Esophagus muscularis mucosa (tissue), 4 donors: ENCODE measurements at regions not wholly inside any gene's neighbourhood (a gene's known extent, or its start where the extent isn't known, plus 50 kb on each side); places are given as distances from the start of the nearest gene placed in this dataset.

ENCODE experiments used
- DNase-seq: peaks from one replicate; pipeline ENCODE4 v3.0.0-alpha.2; 2017; ENCODE audit errors: extremely low spot score
- H3K27ac ChIP-seq, 4 donors: fragments of 200-600 bp; sonication (generic); replicated peaks in 1 of 4; 1 replicate in 3 of 4; 2 replicates in 1 of 4; pipeline ENCODE4 v1.5.1; 2016 to 2019; ENCODE audit warnings: mild to moderate bottlenecking in 1 of 4
- H3K27me3 ChIP-seq, 4 donors: fragments of 200-600 bp; sonication (generic); one replicate each; pipeline versions ENCODE4 v1.5.1 to v1.6.0; 2016 to 2019
- H3K36me3 ChIP-seq, 4 donors: fragments of 200-600 bp; sonication (generic); one replicate each; pipeline ENCODE4 v1.5.1; 2016 to 2019
- H3K4me1 ChIP-seq, 4 donors: fragments of 200-600 bp; sonication (generic); one replicate each; pipeline ENCODE4 v1.5.1; 2016 to 2019
- H3K4me3 ChIP-seq, 4 donors: fragments of 200-600 bp; sonication (generic); 1 replicate in 2 of 4; 2 replicates in 2 of 4; pipeline ENCODE4 v1.5.1; 2016 to 2019; ENCODE audit warnings: mild to moderate bottlenecking in 4 of 4, moderate library complexity in 1 of 4
- H3K9me3 ChIP-seq, 4 donors: fragments of 200-600 bp; sonication (generic); 1 replicate in 3 of 4; 2 replicates in 1 of 4; pipeline ENCODE4 v1.5.1; 2016 to 2019
- EP300 ChIP-seq: sonication (generic); formaldehyde crosslinking; IDR thresholded peaks from one replicate; pipeline ENCODE4 v1.6.1; 2017; ENCODE audit warnings: antibody characterized with exemption
- POLR2A ChIP-seq: fragments of 450-650 bp; IDR thresholded peaks from one replicate; pipeline ENCODE4 v1.6.1; 2017; ENCODE audit warnings: antibody characterized with exemption, moderate library complexity, mild to moderate bottlenecking, low read depth
- POLR2AphosphoS5 ChIP-seq, 2 donors: sonication (generic); formaldehyde crosslinking; IDR thresholded peaks; one replicate each; pipeline ENCODE4 v1.6.1; 2017; ENCODE audit warnings: antibody characterized with exemption in 2 of 2
- WGBS: methylation state at CpG from one replicate; pipeline ENCODE4 v1.1.5; 2018; 5-methylcytosine and 5-hydroxymethylcytosine counted together
- intact Hi-C: fragments of 100-400 bp; cut with DNase I; formaldehyde crosslinking; loops from one replicate; pipeline ENCODE4 v1.15.1; 2023
- TF ChIP-seq, protein P1 (sequence below), 3 experiments: fragments of 200-600 bp in 2 of 3; fragments of 450-650 bp in 1 of 3; sonication (generic) in 2 of 3; IDR thresholded peaks; one replicate each; pipeline ENCODE4 v1.5.1; 2017 to 2019; ENCODE audit warnings: antibody characterized with exemption in 3 of 3, mild to moderate bottlenecking in 2 of 3, moderate library complexity in 1 of 3

DNA sequence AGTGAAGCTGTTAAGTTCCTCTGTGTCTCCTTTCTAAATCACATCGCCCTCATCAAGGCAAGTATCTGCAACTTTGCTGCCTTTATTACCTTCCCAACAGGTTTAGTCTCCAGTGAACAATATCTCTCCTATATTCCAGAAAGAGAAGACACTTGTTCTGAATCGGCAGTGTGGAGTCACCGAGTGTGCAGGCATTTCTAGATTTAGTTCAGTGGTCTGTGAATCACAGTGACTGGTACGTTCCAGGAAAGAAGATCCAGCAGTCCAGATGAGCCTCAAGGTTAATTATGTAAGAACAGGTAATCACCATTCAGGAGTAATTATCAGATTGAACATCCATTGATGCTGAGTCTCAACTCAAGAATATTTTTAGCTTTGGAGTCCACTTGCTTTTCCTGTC is 497.0 kb downstream of the FOXO1 start:
- WGBS: 87% methylated on average over 4 of the region's 4 CpGs
- Histone ChIP-seq H3K36me3 (no peaks in the 10 kb centered on the region), H3K9me3 (no peaks in the 10 kb centered on the region), H3K4me3 (no peak overlapping the region), H3K27ac (no peak overlapping the region), H3K27me3 (peaks cover 0 to 6% (median 0%) of the 10 kb centered on the region in 4 donors), H3K4me1 (peaks cover 2 to 16% (median 7%) of the 10 kb centered on the region in 4 donors)
- intact Hi-C loops: no loop called here
- TF ChIP-seq POLR2AphosphoS5 (IDR thresholded peaks at IDR 0.05): no peak
- no peak for TF ChIP-seq EP300
- TF ChIP-seq, protein P1, sequence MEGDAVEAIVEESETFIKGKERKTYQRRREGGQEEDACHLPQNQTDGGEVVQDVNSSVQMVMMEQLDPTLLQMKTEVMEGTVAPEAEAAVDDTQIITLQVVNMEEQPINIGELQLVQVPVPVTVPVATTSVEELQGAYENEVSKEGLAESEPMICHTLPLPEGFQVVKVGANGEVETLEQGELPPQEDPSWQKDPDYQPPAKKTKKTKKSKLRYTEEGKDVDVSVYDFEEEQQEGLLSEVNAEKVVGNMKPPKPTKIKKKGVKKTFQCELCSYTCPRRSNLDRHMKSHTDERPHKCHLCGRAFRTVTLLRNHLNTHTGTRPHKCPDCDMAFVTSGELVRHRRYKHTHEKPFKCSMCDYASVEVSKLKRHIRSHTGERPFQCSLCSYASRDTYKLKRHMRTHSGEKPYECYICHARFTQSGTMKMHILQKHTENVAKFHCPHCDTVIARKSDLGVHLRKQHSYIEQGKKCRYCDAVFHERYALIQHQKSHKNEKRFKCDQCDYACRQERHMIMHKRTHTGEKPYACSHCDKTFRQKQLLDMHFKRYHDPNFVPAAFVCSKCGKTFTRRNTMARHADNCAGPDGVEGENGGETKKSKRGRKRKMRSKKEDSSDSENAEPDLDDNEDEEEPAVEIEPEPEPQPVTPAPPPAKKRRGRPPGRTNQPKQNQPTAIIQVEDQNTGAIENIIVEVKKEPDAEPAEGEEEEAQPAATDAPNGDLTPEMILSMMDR (IDR thresholded peaks at IDR 0.05): no peak
- TF ChIP-seq POLR2A: no peak
- no peak for DNase-seq

DNA sequence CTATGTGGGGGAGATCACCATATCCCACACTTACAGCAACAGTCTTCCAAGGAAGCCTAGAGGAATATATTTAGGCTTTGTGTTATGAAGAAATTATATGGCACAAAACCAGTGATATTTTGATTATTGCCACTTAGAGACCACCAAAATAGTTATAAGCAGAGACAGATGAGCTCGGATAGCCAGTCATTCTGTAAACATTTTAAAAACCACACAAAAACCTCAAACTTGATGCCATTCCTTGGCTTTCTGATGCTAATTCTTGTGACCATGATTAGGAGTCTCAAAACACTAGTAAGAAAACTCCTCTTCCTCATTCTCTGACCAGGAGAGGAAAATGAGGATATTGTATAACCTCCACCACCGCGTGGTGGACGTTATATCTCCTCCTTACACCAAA is 496.4 kb downstream of the FOXO1 start:
- no peaks in the 10 kb centered on the region for H3K36me3 ChIP-seq
- WGBS: 91% methylated on average over 4 of the region's 4 CpGs
- no peak overlapping the region for H3K4me3 ChIP-seq
- no peak overlapping the region for H3K27ac ChIP-seq
- intact Hi-C loops: no loop called here
- H3K27me3 ChIP-seq: peaks cover 0 to 6% (median 0%) of the 10 kb centered on the region in 4 donors
- H3K4me1 ChIP-seq: peaks cover 6 to 22% (median 10%) of the 10 kb centered on the region in 4 donors
- no peaks in the 10 kb centered on the region for H3K9me3 ChIP-seq
- DNase-seq: no peak
- TF ChIP-seq, protein P1 (IDR thresholded peaks at IDR 0.05): no peak
- TF ChIP-seq POLR2A (no peak), EP300 (no peak), POLR2AphosphoS5 (IDR thresholded peaks at IDR 0.05) (no peak)

DNA sequence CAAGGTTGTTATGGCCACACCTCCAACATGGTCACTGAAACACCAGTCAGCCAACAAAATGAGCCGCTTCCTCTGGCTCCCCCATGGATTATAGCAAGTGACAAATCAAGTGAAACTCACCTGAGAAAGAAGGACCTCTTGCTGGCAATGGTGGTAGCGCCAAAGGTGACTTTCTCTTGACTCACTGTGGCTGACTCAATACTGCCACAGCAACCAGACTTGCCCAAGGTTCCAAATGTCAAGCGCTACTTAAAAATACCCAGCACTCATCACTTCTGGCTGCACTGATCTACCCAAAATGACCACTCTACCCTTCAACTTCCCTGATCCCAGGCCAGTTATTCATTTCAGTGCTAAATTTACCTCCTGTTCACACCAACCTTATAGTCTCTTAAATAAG is 495.5 kb downstream of the FOXO1 start:
- H3K4me1 ChIP-seq: peaks cover 6 to 31% (median 16%) of the 10 kb centered on the region in 4 donors
- no peak for TF ChIP-seq EP300
- TF ChIP-seq, protein P1 (IDR thresholded peaks at IDR 0.05): no peak
- no peak for TF ChIP-seq POLR2A
- TF ChIP-seq POLR2AphosphoS5 (IDR thresholded peaks at IDR 0.05): no peak
- DNase-seq: no peak
- intact Hi-C loops: no loop called here
- H3K4me3 ChIP-seq: no peak overlapping the region
- no peaks in the 10 kb centered on the region for H3K9me3 ChIP-seq
- H3K27ac ChIP-seq: no peak overlapping the region
- WGBS: 89% methylated on average over 3 of the region's 3 CpGs
- peaks cover 0 to 6% (median 0%) of the 10 kb centered on the region in 4 donors for H3K27me3 ChIP-seq
- H3K36me3 ChIP-seq: no peaks in the 10 kb centered on the region

DNA sequence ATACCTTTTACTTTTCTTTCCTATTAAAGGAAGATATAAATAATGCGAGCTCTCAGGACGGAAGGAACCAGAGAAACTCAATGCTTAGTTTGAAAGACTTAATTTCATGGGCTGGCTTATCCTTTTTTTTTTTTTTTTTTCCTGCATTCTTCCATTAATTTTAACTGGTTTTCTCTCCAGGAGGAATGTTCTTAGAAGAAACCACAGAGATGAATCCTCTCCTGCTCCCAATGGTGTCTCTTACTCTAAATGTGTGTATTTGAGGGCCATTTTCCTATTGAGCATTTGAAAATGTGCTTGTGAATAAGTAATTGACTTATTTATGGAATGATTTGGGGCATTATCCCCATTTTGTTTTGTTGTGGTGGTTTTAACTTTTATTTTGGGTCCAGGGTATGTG is 494.9 kb downstream of the FOXO1 start:
- TF ChIP-seq POLR2A (no peak), EP300 (no peak), POLR2AphosphoS5 (IDR thresholded peaks at IDR 0.05) (no peak)
- TF ChIP-seq, protein P1 (IDR thresholded peaks at IDR 0.05): no peak

DNA sequence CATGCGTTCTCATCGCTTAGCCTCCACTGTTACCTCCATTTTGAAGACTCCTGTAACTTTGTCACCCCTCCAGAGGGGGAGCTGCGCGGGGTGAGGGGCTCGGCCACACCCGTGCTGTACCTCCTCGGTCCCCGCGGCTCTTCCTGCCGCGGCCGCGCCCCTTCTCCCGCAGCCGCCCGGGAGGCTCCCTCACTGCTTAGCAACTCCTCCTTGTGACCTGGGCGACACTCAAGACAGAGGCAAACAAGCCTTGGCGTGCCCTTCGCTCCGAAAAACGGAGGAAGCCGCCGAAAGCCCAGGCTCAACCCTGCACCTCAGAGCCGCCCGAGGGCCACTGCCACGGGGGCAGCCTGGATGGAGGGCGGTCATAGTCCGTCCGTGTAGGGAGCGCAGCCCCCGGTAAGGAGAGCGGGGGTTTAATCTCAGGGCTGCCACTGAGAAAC is 494.3 kb downstream of the FOXO1 start:
- Histone ChIP-seq H3K9me3 (no peaks in the 10 kb centered on the region), H3K27me3 (peaks cover 0 to 6% (median 0%) of the 10 kb centered on the region in 4 donors)

More for the DNA sequence above, 494.9 kb downstream of the FOXO1 start:
- peaks cover 0 to 6% (median 0%) of the 10 kb centered on the region in 4 donors for H3K27me3 ChIP-seq
- H3K36me3 ChIP-seq: no peaks in the 10 kb centered on the region
- no peak for DNase-seq
- intact Hi-C loops: no loop called here
- no peak overlapping the region for H3K27ac ChIP-seq
- H3K4me3 ChIP-seq: no peak overlapping the region
- H3K9me3 ChIP-seq: no peaks in the 10 kb centered on the region
- H3K4me1 ChIP-seq: peaks cover 6 to 36% (median 18%) of the 10 kb centered on the region in 4 donors
- WGBS: 100% methylated on average over 2 of the region's 2 CpGs

More for the DNA sequence above, 494.3 kb downstream of the FOXO1 start:
- intact Hi-C loops: no loop called here
- Histone ChIP-seq H3K4me1 (peaks cover 6 to 37% (median 18%) of the 10 kb centered on the region in 4 donors), H3K4me3 (no peak overlapping the region), H3K27ac (no peak overlapping the region), H3K36me3 (no peaks in the 10 kb centered on the region)
- 45% methylated on average over 13 of the region's 32 CpGs for WGBS
- no peak for TF ChIP-seq EP300
- TF ChIP-seq POLR2A: no peak
- no peak for TF ChIP-seq POLR2AphosphoS5 (IDR thresholded peaks at IDR 0.05)
- TF ChIP-seq, protein P1 (IDR thresholded peaks at IDR 0.05): no peak
- DNase-seq: no peak
